ACC112 (cell line): ENCODE measurements at regions not wholly inside any gene's neighbourhood (a gene's known extent, or its start where the extent isn't known, plus 50 kb on each side); places are given as distances from the start of the nearest gene placed in this dataset.

Source experiments
- H2AFZ ChIP-seq: fragments of 200-600 bp; sonication (generic); one replicate; pipeline ENCODE4 v1.6.0; 2017; ENCODE audit warnings: antibody characterized with exemption, low read length; ENCODE audit not compliant: unreplicated experiment
- H3K27ac ChIP-seq: fragments of 200-600 bp; sonication (generic); 2 replicates; pipeline ENCODE4 v1.5.1; 2014; ENCODE audit warnings: low read depth, mild to moderate bottlenecking, antibody characterized with exemption, low read length, moderate library complexity
- H3K27me3 ChIP-seq: fragments of 200-600 bp; sonication (generic); 2 replicates; pipeline ENCODE4 v1.6.1; 2014; ENCODE audit warnings: mild to moderate bottlenecking, antibody characterized with exemption, low read length, moderate library complexity, mixed read lengths; ENCODE audit not compliant: insufficient read depth
- H3K36me3 ChIP-seq: fragments of 200-600 bp; sonication (generic); 2 replicates; pipeline ENCODE4 v1.6.1; 2016; ENCODE audit warnings: mild to moderate bottlenecking, antibody characterized with exemption, low read length, moderate library complexity, mixed read lengths; ENCODE audit not compliant: insufficient read depth
- H3K4me1 ChIP-seq: fragments of 200-600 bp; sonication (generic); one replicate; pipeline ENCODE4 v1.6.1; 2016; ENCODE audit warnings: low read length, mixed read lengths; ENCODE audit not compliant: insufficient read depth, unreplicated experiment, control insufficient read depth
- H3K4me3 ChIP-seq: fragments of 200-600 bp; sonication (generic); 2 replicates; pipeline ENCODE4 v1.5.1; 2014; ENCODE audit warnings: mild to moderate bottlenecking, low read depth, low read length
- H3K79me2 ChIP-seq: fragments of 200-600 bp; sonication (generic); one replicate; pipeline ENCODE4 v1.6.0; 2016; ENCODE audit warnings: low read length; ENCODE audit not compliant: control insufficient read depth, unreplicated experiment, insufficient read depth

DNA sequence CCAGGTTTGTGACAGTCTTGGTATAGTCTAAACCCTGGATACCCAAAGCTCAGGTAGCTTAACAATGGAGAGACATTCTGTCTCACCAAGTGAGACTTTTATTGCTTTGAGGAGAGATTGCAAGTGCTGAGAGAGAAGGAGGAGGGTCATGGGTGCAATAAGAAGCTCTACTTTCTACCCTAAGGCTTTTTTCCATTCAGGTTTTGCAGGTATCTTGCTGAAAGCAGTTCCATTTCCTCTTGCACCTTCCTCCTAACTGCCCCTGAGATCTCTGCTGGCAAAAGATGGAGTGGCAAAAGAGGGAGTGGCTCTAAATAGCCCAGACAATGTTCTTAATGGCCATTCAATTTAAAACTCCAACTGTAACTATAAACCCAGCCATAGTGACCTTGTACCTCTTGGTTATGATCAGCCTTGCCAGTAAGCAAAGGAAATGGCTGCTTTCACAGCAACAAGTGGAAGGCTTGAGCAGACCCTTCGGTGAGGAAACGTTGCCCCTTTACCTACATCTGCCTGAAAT is 105.6 kb upstream of the CPEB2 start:
- Histone ChIP-seq H3K27ac (no peak overlapping the region), H3K4me1 (no peaks in the 10 kb centered on the region), H3K79me2 (no peaks in the 10 kb centered on the region), H2AFZ (no peak overlapping the region), H3K4me3 (no peak overlapping the region), H3K36me3 (no peaks in the 10 kb centered on the region), H3K27me3 (peaks cover 19% of the 10 kb centered on the region; the same call in 1 of the 2 replicates)

DNA sequence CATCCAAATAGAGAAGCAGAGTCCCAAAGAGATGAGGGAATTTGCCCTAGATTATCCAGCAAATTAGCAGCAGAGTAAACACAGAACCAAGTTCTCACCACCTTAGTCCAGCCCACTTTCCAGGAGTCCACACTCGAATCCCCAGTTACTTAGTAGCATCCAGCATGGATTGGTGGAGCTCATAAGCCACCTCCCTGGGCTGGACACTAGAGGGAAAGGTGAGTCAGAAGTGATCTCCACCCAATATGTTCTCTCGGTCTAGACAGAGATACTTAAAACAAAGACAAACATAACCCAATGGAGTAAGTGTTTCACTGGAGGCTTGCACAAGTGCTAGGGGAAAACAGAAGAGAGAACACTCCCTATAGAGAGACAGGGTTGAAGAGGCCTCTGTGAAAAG is 105.1 kb upstream of the CPEB2 start:
- H3K4me1 ChIP-seq, result no peaks in the 10 kb centered on the region
- no peaks in the 10 kb centered on the region for H3K79me2 ChIP-seq
- peaks cover 22% of the 10 kb centered on the region; the same call in 1 of the 2 replicates for H3K27me3 ChIP-seq
- H2AFZ ChIP-seq, result no peak overlapping the region
- no peak overlapping the region for H3K27ac ChIP-seq
- H3K36me3 ChIP-seq, result no peaks in the 10 kb centered on the region
- H3K4me3 ChIP-seq, result no peak overlapping the region

DNA sequence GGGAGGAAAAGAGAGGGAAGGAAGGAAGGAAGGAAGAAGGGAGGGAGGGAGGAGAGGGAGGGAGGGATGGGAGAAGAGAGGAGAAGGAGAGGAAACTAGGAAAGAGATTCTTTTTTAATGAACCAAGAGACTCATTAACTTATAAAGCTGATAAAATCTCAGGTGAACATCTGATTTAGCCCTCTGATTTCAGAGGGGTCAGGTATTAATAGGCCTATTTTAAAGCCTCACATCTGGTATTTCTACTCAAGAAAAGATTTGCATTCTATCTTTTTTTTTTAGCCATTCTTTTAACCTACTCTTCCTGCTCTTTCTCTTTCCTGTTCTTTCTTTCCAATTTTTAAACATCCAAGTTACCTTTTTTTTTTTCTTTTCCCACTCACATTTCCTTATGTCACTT is 103.3 kb upstream of the CPEB2 start:
- Histone ChIP-seq H3K27ac (no peak overlapping the region), H2AFZ (no peak overlapping the region), H3K79me2 (no peaks in the 10 kb centered on the region), H3K27me3 (peaks cover 22% of the 10 kb centered on the region; the same call in 1 of the 2 replicates), H3K4me3 (no peak overlapping the region), H3K4me1 (no peaks in the 10 kb centered on the region), H3K36me3 (no peaks in the 10 kb centered on the region)

DNA sequence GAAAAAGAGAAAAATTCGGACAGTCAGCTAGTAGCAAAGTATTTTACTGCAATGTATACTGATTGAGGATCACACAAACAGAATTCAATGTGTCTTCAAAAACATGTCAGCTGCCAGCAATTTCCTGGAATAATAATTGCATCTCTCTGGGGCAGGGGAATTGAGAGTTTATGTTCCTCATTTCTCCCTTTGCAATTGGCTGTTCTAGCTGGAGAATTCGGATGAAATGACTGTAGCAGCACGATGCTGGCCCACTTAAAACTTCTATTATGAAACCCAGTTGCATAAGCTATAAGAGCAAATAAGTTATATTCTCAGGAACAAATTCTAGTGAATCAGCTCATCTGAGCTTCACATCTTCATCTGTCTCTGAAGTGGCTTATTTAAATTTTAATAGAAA is 99.9 kb upstream of the CPEB2 start:
- H3K27ac ChIP-seq, result no peak overlapping the region
- H2AFZ ChIP-seq, result no peak overlapping the region
- H3K27me3 ChIP-seq, result peaks cover 10% of the 10 kb centered on the region; the same call in 1 of the 2 replicates
- H3K36me3 ChIP-seq, result no peaks in the 10 kb centered on the region
- no peaks in the 10 kb centered on the region for H3K4me1 ChIP-seq
- no peaks in the 10 kb centered on the region for H3K79me2 ChIP-seq
- H3K4me3 ChIP-seq, result no peak overlapping the region

DNA sequence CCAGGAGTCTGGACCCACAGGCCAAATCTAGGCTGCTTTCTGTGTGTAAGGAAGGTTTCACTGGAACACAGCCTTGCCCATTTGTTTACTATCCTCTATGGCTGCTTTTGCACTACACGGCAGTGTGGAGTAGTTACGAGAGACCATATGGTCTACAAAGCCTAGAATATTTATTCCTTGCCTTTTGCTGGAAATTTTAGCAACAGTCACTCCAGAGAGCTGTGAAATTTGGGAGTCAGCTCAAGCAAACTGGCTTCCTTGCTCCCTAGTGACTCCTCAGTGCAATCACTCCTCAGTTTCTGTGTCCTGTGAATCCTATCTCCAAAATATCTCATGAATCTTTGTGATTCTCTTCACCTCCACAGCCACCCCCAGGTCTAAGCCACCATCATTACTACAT is 99.0 kb upstream of the CPEB2 start:
- Histone ChIP-seq H3K36me3 (no peaks in the 10 kb centered on the region), H3K4me1 (no peaks in the 10 kb centered on the region), H3K4me3 (no peak overlapping the region), H3K27me3 (0 out of 2 replicates have a peak, but pooled peaks cover 3% of the 10 kb centered on the region), H3K79me2 (no peaks in the 10 kb centered on the region), H2AFZ (no peak overlapping the region), H3K27ac (no peak overlapping the region)

DNA sequence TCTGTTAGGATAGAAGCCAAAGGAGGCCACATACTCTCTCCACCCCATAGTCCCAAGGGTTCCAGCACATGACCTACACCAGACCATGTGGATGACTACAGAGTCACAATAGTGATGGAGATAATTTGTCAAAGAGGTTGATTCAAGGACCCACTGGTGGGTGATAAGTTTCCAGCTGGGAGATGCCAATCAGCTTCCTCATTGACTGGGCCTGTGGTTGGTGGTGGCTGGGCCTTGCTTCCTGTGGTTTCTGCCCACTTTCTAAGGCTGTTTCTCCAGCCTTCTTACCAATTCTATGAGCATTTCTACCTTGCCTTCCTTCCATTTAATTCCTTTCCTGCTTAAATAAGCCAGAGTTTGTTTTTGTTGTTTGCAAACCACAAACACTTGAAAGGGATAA is 95.5 kb upstream of the CPEB2 start:
- Histone ChIP-seq H2AFZ (no peak overlapping the region), H3K36me3 (no peaks in the 10 kb centered on the region), H3K4me3 (no peak overlapping the region), H3K79me2 (no peaks in the 10 kb centered on the region), H3K4me1 (no peaks in the 10 kb centered on the region), H3K27ac (no peak overlapping the region), H3K27me3 (peaks cover 19% of the 10 kb centered on the region; the same call in 1 of the 2 replicates)

DNA sequence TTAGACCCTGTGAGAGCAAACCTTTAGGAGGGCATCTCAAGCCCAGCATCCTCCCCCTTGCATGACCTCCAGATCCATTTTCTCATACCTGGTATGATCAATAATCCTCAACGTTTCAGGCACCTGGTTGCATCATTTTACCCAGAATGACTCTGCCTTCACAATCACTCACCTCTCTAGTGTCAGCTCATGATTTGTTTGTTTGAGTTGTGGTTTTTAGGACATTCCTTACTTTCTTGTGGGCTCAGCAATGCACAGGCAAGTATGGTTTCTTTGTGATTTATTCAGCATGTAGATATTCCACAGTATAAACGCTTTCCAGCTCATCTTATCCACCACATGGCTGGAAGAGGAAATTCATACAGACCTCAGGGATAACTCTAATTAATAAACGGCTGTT is 93.6 kb upstream of the CPEB2 start:
- Histone ChIP-seq H3K27ac (no peak overlapping the region), H3K27me3 (peaks cover 15% of the 10 kb centered on the region; the same call in 1 of the 2 replicates), H3K36me3 (no peaks in the 10 kb centered on the region), H3K79me2 (no peaks in the 10 kb centered on the region), H3K4me1 (no peaks in the 10 kb centered on the region), H3K4me3 (no peak overlapping the region), H2AFZ (no peak overlapping the region)

DNA sequence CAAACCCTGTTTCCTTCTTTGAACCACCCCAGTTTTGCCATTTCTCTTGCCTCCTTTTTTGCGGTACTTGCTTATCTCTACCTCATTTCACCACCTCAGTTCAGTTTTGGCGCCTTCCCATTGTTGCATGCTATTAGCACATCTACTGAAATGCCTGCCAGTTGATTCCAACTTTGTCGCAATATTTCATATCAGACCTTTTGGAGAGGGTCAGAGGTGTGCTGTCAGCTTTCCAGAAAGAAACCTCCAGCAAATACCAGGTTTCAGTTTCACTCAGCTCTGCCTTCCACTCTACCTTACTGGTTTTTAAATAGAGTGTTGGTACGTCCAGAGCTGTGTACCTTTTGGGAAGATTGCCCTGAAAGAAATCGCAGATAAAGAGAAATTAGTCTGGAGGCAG is 91.9 kb upstream of the CPEB2 start:
- H2AFZ ChIP-seq, result no peak overlapping the region
- peaks cover 15% of the 10 kb centered on the region; the same call in 1 of the 2 replicates for H3K27me3 ChIP-seq
- no peaks in the 10 kb centered on the region for H3K79me2 ChIP-seq
- no peaks in the 10 kb centered on the region for H3K36me3 ChIP-seq
- no peak overlapping the region for H3K4me3 ChIP-seq
- H3K27ac ChIP-seq, result no peak overlapping the region
- no peaks in the 10 kb centered on the region for H3K4me1 ChIP-seq

DNA sequence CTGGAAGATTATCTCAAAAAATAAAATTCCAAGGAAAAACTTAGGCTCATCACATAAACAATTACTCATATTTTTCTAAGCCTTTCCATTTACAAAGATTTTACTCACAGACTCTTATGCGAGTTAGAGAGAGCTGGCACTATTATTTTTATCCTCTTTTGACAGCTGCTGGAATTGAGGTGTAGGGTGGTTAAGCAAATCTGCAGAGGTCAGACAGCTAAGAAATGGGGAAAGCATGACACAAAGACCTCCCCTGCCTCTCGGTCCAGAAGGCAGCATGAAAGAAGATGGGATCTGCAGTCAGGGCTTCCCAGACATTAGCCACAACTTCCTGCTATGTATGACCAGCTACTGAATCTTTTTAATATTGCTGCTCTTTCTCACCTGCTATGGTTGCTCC is 89.9 kb upstream of the CPEB2 start:
- peaks cover 10% of the 10 kb centered on the region for H3K4me1 ChIP-seq
- no peak overlapping the region for H2AFZ ChIP-seq
- H3K27me3 ChIP-seq, result peaks cover 15% of the 10 kb centered on the region; the same call in 1 of the 2 replicates
- no peaks in the 10 kb centered on the region for H3K79me2 ChIP-seq
- no peaks in the 10 kb centered on the region for H3K36me3 ChIP-seq
- no peak overlapping the region for H3K27ac ChIP-seq
- H3K4me3 ChIP-seq, result no peak overlapping the region

DNA sequence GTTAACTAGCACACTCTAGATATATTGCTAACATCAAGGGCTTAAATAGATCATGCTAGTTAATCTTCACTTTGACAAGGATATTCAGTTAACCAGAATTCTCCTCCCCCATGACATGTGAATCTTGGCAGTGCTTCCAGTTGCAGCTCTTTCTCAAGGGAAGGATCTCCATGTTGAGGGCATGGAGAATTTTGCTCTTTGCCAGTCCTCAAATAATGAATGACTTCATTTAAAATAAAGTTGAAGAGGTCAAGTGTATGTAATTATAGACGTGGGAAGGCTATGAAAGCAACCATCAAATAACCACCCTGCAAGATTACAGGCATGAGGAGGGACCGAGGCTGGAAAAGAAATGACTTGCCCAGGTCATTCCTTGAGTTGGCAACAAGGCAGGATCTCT is 87.3 kb upstream of the CPEB2 start:
- no peak overlapping the region for H2AFZ ChIP-seq
- H3K4me1 ChIP-seq, result peaks cover 11% of the 10 kb centered on the region
- H3K36me3 ChIP-seq, result no peaks in the 10 kb centered on the region
- H3K4me3 ChIP-seq, result no peak overlapping the region
- no peaks in the 10 kb centered on the region for H3K79me2 ChIP-seq
- H3K27ac ChIP-seq, result no peak overlapping the region
- peaks cover 12% of the 10 kb centered on the region; the same call in 1 of the 2 replicates for H3K27me3 ChIP-seq

DNA sequence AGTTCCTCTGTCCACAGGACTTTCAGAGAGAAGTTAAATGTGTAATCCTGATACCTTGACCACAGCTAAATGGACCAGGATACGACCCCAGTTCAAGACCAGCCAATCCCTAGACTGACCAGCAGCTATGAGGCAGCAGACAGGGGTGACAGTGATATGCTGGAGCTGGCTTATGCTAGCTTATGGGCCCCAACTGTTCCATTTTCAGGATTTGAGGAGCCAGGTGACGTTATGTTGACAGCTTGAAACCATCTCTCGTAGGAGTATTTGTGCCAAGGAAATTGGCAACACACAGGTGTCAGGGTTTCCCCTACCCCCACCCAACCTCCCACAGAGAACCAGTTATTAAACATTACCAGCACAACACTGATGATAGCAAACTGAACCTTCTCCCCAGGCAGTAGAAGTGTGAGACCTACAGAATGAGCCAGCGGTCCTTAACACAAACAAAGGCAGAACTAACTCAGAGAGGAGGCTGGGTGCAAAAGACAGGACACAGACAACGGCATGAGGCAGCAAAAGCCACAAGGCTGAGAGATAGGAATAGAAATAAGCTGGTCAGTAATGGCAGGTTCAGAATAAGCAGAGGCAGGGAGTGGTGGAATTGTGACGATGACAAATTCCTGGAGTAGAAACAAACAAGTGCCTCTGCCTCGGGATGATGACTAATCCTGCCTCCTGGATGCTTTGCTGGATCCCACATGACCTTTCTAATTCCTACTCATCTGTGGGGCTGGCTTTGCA is 85.6 kb upstream of the CPEB2 start:
- Histone ChIP-seq H3K36me3 (no peaks in the 10 kb centered on the region), H3K4me1 (peaks cover 11% of the 10 kb centered on the region), H3K79me2 (no peaks in the 10 kb centered on the region), H3K4me3 (no peak overlapping the region), H3K27me3 (no peaks in the 10 kb centered on the region), H2AFZ (no peak overlapping the region), H3K27ac (no peak overlapping the region)
